PC-3 (cell line): ENCODE measurements at regions not wholly inside any gene's neighbourhood (a gene's known extent, or its start where the extent isn't known, plus 50 kb on each side); places are given as distances from the start of the nearest gene placed in this dataset.

Source experiments
- EZH2 ChIP-seq: fragments of 300-600 bp; sonication (generic); IDR thresholded peaks from one replicate; pipeline ENCODE4 v1.6.1; 2017; ENCODE audit warnings: antibody characterized with exemption, mild to moderate bottlenecking, low read length; ENCODE audit not compliant: unreplicated experiment
- EZH2phosphoT487 ChIP-seq: fragments of 300-600 bp; sonication (generic); IDR thresholded peaks from 2 replicates; pipeline ENCODE4 v1.6.1; 2018; ENCODE audit warnings: mild to moderate bottlenecking, antibody characterized with exemption, low read length, borderline replicate concordance
- TF ChIP-seq, protein P1 (sequence below): fragments of 300-600 bp; sonication (generic); conservative IDR thresholded peaks from 2 replicates; pipeline ENCODE4 v1.5.1; 2017; ENCODE audit warnings: antibody characterized with exemption, low read depth, mild to moderate bottlenecking, low read length

GRCh38 chr4:111399623-111400022 is 745.6 kb upstream of the FAM241A start:
- TF ChIP-seq, protein P1, sequence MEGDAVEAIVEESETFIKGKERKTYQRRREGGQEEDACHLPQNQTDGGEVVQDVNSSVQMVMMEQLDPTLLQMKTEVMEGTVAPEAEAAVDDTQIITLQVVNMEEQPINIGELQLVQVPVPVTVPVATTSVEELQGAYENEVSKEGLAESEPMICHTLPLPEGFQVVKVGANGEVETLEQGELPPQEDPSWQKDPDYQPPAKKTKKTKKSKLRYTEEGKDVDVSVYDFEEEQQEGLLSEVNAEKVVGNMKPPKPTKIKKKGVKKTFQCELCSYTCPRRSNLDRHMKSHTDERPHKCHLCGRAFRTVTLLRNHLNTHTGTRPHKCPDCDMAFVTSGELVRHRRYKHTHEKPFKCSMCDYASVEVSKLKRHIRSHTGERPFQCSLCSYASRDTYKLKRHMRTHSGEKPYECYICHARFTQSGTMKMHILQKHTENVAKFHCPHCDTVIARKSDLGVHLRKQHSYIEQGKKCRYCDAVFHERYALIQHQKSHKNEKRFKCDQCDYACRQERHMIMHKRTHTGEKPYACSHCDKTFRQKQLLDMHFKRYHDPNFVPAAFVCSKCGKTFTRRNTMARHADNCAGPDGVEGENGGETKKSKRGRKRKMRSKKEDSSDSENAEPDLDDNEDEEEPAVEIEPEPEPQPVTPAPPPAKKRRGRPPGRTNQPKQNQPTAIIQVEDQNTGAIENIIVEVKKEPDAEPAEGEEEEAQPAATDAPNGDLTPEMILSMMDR = no peak
- TF ChIP-seq EZH2 (no peak), EZH2phosphoT487 (no peak)
